KBM-7 (cell line): ENCODE measurements at regions not wholly inside any gene's neighbourhood (a gene's known extent, or its start where the extent isn't known, plus 50 kb on each side); places are given as distances from the start of the nearest gene placed in this dataset.
"Not testable (repeated sequence)": the region's sequence is repeated elsewhere in the genome, so short reads cannot be mapped to it uniquely, and the experiment has no call there.

Experiments used
- DNase-seq: peaks from one replicate; pipeline ENCODE4 v3.0.0-alpha.2; 2015
- in situ Hi-C: fragments of 300-500 bp; cut with MboI; formaldehyde crosslinking; loops from 2 replicates; pipeline ENCODE4 v1.14.3; 2020; ENCODE audit warnings: low sequenced_read_pairs, low pct_unique_long_range_greater_than_20kb, mixed read lengths

DNA sequence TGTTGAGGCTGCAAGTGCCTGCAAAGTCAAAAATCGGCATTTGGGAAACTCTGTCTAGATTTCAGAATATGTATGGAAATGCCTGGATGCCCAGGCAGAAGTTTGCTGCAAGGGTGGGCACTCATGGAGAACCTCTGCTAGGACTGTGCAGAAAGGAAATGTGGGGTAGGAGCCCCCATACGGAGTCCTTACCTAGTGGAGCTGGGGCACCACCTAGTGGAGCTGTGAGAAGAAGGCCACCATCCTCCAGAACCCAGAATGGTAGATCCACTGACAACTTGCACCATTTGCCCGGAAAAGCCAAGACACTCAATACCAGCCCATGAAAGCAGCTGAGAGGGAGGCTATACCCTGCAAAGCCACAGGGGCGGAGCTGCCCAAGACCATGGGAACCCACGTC, 671.2 kb upstream of the ZWINT start:
- in situ Hi-C loops, DNase-seq: not testable (repeated sequence)

DNA sequence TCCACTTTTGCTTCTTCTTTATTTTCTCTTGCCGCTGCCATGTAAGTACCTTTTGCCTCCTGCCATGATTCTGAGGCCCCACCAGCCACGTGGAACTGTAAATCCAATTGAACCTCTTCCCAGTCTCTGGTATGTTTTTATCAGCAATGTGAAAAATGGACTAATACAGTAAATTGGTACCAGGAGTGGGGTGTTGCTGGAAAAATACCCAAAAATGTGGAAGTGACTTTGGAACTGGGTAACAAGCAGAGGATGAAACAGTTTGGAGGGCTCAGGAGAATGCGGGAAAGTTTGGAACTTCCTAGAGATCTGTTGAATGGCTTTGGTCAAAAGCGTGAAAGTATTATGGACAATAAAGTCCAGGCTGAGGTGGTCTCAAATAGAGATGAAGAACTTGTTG, 670.3 kb upstream of the ZWINT start:
- DNase-seq, result no peak
- in situ Hi-C loops, result no loop called here

DNA sequence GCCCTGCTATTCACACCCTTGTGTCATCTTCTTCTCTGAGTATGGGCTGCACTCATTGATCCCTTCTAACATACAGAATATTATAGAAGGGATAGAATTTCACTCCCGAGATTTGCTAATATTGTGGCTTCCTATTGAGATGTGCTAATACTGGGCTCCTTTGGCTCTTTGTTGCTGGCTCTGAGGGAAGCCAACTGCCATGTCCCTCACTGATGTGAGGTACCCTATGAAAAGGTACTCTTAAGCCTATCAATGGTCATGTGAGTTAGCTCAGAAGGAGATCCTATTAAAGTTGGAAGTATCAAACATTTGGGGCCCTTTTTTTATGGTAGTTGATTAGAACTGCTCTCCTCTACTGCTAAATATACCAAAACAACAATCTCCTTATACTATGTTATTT, 665.2 kb upstream of the ZWINT start:
- DNase-seq, result no peak
- in situ Hi-C loops, result no loop called here

DNA sequence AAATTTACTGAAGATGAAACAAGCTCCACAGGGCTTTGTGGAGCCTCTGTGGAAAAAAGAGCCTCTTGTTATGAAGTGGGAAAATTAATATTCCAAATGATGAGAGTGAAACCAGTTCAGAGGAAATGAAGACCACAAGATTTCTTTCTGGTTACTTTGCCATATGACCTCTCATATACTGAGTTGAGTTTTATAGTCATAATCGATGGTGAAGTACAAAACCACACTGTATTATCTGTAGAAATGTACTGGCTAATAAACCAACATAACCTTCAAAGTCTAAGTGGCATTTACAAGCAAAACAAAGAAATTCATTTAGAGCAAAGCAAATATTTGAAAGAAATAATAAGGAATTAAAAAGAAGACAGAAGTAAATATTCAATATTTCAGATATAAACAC, 662.6 kb upstream of the ZWINT start:
- no peak for DNase-seq
- in situ Hi-C loops, result no loop called here

DNA sequence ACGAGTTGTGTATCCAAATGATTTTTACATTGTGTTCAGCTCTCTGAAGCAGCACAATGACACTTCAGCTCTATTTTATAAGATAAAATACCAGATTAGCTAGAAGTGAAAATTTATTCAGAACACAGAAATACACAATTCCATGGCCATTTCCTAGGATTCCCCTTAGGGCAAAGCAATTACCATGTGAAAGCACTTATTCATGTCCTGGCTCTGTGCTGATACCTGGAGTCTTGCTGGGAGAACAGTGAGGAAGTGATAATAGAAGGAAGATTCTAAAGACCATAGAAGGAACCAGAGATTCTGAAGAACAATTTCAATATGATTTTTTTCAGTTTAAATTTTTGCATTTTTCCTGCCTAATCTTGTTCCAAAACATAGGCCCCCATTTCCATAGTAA, 657.4 kb upstream of the ZWINT start:
- DNase-seq, result no peak
- in situ Hi-C loops, result no loop called here

DNA sequence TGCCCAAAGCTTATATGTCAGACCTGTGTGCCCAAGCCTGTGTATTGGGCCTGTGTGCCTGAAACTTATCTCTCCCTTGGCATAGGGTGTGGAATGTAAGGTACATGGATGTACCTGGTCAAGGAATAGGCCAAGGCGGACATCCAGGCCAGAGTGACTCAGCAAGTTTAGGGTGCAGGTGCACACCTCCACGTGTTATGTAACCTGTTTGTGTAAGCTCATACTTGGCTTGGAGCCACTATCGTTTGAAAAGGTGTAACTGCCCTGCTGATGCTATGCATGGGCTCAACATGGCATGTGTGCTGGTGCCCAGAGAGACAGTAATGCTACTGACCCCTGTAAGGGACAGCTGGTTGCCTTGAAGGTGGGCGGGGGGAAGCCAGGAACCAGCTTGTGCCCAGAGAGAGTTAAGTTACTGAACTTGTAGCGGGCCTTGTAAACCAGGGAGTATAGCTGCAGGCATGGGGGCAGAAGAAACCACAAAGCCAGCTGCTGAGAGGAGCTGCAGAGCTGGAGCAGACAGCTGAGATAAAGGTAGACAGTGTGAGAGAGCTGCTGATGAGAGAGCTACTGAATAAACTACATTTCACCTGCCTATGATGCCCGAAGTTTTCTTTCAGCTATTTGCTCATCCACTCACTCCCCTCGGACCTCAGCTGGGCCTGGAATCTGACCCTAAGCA, 656.4 kb upstream of the ZWINT start:
- no peak for DNase-seq
- in situ Hi-C loops, result no loop called here

DNA sequence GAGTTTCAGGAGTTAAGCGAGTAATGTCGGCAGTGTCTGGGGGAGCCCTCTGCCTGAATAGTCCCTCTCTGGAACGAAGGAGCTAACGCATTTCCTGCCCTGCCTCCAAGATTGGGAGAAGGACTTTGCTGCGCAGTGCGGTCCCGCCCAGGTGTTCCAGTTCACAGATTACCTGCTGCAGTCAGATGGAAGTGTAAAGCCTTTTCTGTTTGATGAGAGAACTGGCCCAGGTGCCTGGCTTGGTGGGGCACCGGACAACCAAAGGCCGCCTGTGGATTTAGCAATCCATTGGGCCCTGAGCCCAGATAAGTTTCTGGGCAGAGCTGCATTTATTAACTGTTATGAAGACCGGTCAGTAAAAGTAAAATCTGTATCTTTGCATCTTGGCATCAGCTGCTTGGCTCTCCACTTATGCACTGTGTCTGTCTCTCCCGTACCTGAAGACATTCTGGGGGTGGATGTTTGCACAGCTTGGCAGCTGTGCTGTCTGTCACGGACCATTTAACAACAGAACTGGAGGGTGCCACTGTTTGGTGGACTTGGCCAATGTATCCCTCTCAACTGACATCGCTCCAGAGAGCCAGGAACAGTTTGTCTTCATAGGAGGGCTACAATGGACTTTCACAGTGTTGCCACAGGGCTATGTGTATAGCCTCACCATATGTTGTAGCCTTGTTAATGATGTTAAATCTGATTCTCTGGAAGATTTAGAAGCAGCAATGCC, 654.7 kb upstream of the ZWINT start:
- no peak for DNase-seq
- in situ Hi-C loops, result no loop called here

DNA sequence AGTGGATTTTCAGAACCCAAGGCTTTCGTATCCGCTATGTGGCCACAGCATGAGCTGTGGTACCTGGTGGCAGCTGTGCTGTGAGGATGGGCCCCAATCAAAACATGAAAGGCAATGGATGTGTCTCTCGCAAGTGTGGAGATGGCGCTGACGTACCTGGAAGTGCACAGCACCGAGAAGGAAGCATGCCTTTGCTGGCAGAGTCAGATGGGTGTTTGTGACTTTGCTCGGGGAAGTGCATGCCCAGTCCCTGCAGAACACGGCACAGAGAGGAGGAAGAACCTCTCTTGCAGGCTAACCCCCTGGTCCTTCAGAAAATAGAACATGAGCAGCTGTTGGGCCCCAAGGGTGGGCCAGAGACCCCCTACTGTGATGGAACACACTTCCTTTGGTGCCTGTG, 654.1 kb upstream of the ZWINT start:
- in situ Hi-C loops, result no loop called here
- no peak for DNase-seq

DNA sequence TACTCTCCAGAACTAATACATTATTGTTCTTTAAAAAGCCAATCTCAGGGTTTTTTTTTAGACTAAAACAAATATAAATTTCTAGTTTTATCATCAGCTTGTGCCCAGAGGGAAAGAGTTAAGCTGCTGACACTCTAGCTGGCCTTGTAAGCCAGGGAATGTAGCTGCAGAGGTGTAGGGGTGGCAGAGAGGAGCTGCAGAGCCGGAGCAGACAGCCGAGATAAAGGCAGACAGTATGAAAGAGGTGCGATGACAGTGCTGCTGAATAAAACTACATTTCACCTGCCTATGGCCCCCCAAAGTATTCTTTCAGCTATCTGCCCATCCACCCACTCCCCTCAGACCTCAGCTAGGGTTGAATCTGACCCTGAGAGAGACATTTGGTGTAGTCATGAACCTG, 653.7 kb upstream of the ZWINT start:
- in situ Hi-C loops, result no loop called here
- no peak for DNase-seq

DNA sequence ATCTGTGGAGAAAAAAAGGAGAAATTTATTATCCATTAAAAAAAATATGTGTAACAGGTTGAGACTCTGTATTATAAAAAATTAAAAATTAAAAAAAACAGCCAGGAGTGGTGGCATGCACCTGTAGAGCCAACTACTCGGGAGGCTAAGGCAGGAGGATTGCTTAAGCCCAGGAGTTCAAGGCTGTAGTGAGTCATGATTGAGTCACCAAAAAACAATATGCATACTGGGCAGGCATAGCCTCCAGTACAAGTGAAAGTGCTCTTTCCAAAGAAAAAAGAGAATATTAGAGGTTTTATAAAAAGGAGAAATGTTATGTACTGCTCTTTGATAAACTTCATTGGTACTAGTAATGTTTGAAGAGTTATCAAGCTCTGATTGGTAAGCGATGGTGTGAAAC, 647.1 kb upstream of the ZWINT start:
- in situ Hi-C loops, result no loop called here
- no peak for DNase-seq

DNA sequence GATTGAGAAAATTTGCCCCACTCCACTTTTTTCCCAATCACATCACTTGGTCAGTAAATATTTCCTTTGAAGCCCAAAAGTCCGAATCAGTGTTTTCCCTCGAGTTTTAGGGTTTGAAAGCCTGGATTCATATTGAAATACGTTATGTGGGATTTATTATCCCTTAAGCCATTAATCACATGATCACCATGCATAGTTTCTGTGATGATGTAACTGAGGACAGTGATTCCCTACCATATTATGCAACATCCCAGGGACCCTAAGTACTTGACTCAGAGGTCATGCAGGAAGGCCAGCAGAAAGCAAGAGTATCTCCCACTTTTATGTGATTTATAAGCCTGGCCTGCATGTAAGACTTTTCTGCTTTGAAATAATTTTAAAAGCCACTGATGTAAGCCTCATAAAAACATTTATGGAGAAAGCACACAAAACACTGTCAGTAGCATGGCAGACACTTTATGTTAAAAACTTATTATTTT, 630.6 kb upstream of the ZWINT start:
- no peak for DNase-seq
- in situ Hi-C loops, result no loop called here

DNA sequence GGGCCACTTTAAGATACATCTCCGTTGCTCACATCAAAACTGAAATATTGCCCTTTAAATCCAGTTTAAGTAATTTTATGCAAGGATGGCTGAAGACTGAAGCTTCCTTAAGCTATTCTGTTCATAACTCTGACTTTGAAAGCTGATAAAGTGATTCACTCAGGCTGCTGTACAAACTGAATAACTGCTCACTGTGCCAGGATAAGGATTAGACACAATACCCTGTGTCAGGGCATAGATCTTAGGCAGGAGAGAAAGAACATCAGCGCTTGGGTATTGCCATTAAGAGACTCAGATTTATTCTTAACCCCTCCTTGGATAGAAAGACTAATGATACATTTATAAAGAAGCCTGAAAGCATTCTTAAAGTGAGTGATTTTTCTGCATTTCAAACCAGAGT, 614.5 kb upstream of the ZWINT start:
- no peak for DNase-seq
- in situ Hi-C loops, result no loop called here

DNA sequence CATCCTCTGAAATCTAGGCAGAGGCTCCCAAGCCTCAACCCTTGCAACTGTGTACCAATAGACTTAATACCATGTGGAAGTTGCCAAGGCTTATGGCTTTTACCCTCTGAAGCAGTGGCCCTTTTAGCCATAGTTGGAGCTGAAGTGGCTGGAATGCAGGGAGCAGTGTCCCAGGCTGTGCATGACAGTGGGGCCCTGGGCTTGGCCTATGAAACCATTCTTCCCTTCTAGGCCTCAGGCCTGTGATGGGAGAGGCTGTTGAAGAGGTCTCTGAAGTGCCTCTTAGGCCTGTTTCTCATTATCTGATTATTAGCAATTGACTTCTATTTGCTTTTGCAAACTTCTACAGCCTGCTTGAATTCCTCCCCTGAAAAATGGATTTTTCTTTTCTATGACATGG, 612.7 kb upstream of the ZWINT start:
- in situ Hi-C loops, result no loop called here
- no peak for DNase-seq

DNA sequence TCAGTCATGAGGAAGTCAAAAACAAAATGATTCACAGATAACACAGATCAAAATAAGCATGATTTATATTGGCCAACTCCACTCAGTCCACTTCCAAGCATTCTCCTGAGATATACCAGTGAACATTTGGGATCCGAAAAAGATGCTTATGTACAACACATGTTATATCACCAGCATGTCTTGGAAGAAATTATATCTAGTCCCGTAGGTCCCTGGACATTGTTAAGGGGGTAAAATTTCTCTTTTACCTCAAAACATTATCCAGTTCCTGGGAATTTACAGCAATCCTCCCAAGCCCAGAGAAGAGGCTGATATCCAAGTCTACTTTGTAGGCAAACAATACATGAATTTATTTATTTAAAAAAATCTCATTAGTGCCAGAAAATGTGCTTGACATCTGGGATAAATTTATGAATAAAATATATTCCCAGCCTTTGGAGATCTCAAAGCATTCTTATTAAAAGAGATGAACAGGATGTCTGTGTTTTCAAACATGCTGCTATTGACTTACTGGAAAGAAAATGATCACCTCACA, 582.2 kb upstream of the ZWINT start:
- in situ Hi-C loops, result no loop called here
- DNase-seq, result no peak

DNA sequence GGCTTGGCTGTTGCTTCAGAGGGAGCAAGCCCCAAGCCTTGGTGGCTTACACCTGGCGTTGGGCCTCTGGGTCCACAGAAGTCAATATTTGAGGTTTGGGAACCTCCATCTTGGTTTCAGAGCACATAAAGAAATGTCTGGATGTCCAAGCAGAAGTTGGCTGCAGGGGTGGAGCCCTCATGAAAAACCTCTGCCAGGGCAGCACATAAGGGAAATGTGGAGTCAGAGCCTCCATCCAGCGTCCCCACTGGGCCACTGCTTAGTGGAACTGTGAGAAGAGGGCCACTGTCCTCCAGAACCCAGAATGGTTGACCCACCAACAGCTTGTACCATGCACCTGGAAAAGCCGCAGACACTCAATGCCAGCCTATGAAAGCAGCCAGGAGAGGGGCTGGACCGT, 573.5 kb upstream of the ZWINT start:
- DNase-seq, result no peak
- in situ Hi-C loops, result no loop called here

DNA sequence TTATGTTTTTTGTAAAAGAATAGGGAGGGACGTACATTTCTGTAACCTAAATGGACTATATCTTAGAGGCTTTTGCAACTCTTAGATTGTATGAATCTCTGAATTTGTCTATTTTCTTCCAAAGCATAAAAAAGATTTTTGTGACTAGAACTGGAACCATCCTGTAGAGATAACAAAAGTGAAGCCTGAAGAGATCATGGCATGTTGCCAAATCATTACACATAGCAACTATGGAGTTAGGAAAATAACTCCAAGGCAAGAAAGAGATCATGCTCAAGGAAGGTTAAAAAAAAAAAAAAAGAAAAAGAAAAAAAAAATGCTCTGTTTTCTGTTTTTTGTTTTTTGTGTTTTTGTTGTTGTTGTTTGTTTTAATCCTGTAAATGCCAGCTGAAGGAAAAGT, 567.7 kb upstream of the ZWINT start:
- no peak for DNase-seq
- in situ Hi-C loops, result no loop called here

DNA sequence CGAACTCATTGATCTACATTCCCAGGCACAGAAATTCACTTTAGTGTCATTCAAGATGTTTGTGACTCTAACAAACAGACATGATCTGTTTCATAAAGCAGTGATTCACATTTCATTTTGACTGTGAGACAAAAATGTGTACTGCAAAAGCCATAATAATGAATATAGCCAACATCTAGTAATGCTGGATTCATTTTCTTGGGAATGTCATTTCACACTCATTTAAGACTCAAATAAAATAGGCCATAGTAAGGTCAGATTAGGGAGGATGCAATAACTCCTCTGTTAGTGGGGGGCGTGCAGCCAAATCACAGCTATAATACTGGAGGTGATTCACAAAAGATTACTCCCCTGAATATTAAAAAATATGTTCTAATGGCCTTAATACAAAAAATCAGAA, 566.6 kb upstream of the ZWINT start:
- no peak for DNase-seq
- in situ Hi-C loops, result no loop called here

DNA sequence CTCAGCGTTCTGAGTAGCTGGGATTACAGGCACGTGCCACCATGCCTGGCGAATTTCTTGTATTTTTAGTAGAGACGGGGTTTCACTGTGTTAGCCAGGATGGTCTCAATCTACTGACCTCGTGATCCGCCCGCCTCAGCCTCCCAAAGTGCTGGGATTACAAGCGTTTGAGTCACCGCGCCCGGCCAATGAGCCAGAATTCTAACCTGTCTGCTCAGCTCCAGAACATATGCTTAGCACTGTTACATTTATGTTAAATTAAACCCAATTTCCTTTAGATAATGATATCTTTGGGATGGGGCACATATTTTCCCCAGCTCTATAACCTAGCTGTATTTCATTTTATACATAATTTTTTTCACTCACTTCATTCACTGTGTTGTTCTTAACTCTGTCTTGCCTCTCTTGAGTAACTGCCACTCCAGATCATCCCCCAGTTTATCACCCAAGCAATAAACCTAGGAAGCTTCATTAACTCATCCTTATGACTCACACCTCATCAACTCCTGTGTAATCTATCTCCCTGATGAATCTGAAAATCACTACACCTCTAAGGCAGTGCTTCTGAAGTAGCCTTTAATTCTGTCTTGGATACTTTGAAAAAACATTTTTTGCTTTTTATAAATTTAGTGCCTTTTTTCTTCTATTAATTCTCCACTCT, 559.7 kb upstream of the ZWINT start:
- DNase-seq, result no peak
- in situ Hi-C loops, result no loop called here

DNA sequence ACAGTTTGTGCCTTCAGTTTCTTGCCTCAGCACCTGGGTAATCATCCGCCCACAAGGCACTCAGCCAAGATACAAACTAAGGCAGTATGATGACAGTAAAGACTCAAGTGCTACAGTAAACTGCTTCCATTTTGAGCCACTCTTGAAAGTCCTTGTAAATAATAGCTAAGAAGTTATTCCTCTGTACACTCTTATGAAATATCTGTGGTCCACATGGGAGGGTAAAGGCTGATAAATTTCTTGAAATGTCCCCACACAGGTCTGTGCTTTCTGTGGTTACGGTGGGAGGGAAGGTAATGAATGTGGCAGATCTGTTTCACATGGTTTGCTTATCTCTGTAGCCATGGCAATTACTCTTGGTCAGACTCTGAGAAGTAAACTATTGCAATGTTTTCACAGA, 551.0 kb upstream of the ZWINT start:
- in situ Hi-C loops, result no loop called here
- DNase-seq, result no peak

DNA sequence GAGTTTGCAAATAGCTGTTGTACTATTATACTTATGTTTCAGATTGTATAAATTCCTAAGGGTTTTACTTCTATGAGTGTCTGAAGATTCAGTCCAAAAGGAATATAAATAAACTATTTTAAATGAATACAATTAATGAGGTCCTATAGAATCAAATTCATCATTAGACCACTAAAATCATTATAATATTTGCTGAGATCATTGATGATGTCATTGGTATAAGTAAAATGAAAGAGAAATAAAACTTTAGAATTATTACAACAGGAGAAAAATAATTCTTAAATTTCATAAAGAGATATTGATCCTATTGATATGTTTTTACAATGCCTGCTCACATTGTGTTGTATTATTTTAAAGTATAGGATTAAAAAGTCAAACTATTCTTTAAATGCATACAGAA, 544.0 kb upstream of the ZWINT start:
- no peak for DNase-seq
- in situ Hi-C loops, result no loop called here
